ENCODE measurements at regions not wholly inside any gene's neighbourhood (a gene's known extent, or its start where the extent isn't known, plus 50 kb on each side); places are given as distances from the start of the nearest gene placed in this dataset.

DNA sequence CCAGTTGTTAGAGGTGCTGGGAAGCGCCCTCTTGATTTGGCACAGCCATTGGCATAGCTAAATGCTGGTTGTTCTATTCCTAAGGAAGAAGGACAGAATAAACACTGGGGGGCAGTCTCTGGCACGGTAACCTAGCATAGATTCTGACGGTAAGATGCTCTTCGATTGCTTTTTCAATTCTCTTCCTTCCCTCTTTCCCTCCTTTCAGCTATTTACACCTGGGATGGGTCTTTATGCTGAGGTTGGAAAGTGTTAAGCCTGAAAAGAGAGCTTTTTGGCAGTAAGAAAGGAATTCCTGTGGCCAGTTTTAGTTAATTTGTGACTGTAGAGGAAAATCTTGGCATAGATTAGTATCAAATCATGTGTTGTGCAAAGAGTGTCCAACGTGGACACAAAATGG lies 162.8 kb downstream of the SNAPC1 start:
- Histone ChIP-seq H3K4me3 (ENCODE audit: control insufficient read depth in 1 of 2, extremely low read depth in 1 of 2, low read length in 1 of 2) (no peak overlapping the region), H3K36me3 (ENCODE audit: control insufficient read depth in 2 of 2, extremely low read depth in 1 of 2, insufficient read depth in 1 of 2, low read length in 1 of 2) (no peaks in the 10 kb centered on the region), H3K27me3 (replicated peaks in 1 of 2; ENCODE audit: control insufficient read depth in 2 of 2, extremely low read depth in 1 of 2, insufficient read depth in 2 of 2, low read length in 1 of 2) (no peaks in the 10 kb centered on the region), H3K4me1 (ENCODE audit: control insufficient read depth in 1 of 2, extremely low read depth in 1 of 2, insufficient read depth in 2 of 2, low read length in 2 of 2) (no peaks in the 10 kb centered on the region), H3K9me3 (no peaks in the 10 kb centered on the region), H3K27ac (ENCODE audit: low read length) (no peak overlapping the region)
- CTCF ChIA-PET: interaction anchor here (0.5 to 4.0 kb wide), 9 partner anchors 31 to 207 kb away, joined by 3 to 43 read pairs (median 4); no protein-coding TSS in a partner anchor
- Mint-ChIP-seq H3K27me3 (peaks cover 15 to 40% of the 10 kb centered on the region in 2 donors), H3K9me3 (no peaks in the 10 kb centered on the region), H3K36me3 (no peaks in the 10 kb centered on the region), H3K4me3 (no peak overlapping the region), H3K27ac (no peak overlapping the region), H3K4me1 (no peaks in the 10 kb centered on the region)
- ATAC-seq (replicated peaks in 1 of 4): peak in 1 of 4 experiments; percentile 35
- POLR2A ChIA-PET: no interaction called here
- peak in 9 of 35 experiments; percentile 0 to 41 (median 3) for DNase-seq
- 100% methylated on average over 1 of the region's 5 CpGs for WGBS (ENCODE audit: insufficient coverage)

GRCh38 chr14:61925732-61926435 lies 163.7 kb downstream of the SNAPC1 start:
- no peak overlapping the region for H3K27ac ChIP-seq (ENCODE audit: low read length)
- Mint-ChIP-seq H3K4me1 (no peaks in the 10 kb centered on the region), H3K27ac (no peak overlapping the region), H3K9me3 (no peaks in the 10 kb centered on the region), H3K36me3 (no peaks in the 10 kb centered on the region), H3K27me3 (peaks cover 13 to 37% of the 10 kb centered on the region in 2 donors), H3K4me3 (no peak overlapping the region)
- ATAC-seq (replicated peaks in 1 of 4) (no peak), DNase-seq (no peak)
- 88% methylated on average over 1 of the region's 1 CpG for WGBS (ENCODE audit: insufficient coverage)
- no peaks in the 10 kb centered on the region for H3K27me3 ChIP-seq (replicated peaks in 1 of 2; ENCODE audit: control insufficient read depth in 2 of 2, extremely low read depth in 1 of 2, insufficient read depth in 2 of 2, low read length in 1 of 2)
- no peaks in the 10 kb centered on the region for H3K9me3 ChIP-seq
- no peaks in the 10 kb centered on the region for H3K4me1 ChIP-seq (ENCODE audit: control insufficient read depth in 1 of 2, extremely low read depth in 1 of 2, insufficient read depth in 2 of 2, low read length in 2 of 2)
- CTCF ChIA-PET: interaction anchor here (1.2 to 4.0 kb wide), 4 partner anchors 197 to 201 kb away, joined by 4 to 43 read pairs (median 16); no protein-coding TSS in a partner anchor
- POLR2A ChIA-PET: no interaction called here
- H3K4me3 ChIP-seq (ENCODE audit: control insufficient read depth in 1 of 2, extremely low read depth in 1 of 2, low read length in 1 of 2): no peak overlapping the region
- H3K36me3 ChIP-seq (ENCODE audit: control insufficient read depth in 2 of 2, extremely low read depth in 1 of 2, insufficient read depth in 1 of 2, low read length in 1 of 2): no peaks in the 10 kb centered on the region

DNA sequence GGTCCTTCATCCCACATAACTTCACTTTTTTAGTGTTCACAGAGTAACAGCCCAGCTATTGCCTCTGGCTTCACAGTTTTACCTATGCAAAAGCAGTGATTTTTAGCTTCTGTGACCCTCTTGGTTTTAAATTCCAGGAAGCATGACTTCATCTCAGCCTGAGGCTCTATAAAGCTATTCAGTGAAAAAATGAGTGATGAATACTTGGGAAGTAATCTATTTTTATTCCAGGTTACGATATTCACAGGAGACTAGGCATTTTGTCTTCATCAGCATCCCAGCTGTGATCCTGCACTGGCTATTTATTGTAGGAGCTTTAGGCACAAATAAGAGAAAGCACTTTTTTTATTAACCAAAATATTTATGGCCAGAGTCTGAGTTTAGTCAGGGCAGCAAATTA lies 164.8 kb downstream of the SNAPC1 start:
- peaks cover 12 to 37% of the 10 kb centered on the region in 2 donors for H3K27me3 Mint-ChIP-seq

DNA sequence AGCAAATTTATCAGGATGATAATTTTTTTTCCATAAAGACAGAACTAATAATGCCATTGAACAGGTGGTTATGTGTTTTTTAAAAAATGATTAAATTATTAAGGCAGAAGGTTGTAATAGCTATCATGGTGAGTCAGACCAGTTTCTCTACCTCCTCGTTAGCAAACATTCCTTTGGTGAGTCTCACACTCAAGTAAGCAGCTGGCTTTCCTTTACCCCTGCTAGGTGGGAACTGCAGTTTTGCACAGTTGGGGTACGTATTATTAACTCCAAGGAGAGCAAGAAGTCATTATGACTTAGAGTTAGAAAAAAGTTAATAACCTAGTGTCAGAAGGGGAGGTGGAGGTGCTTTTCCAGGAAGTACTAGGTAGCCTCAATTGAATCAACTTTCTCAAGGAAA lies 165.3 kb downstream of the SNAPC1 start:
- H3K4me3 ChIP-seq (ENCODE audit: control insufficient read depth in 1 of 2, extremely low read depth in 1 of 2, low read length in 1 of 2): no peak overlapping the region
- H3K9me3 Mint-ChIP-seq: no peaks in the 10 kb centered on the region
- no peak overlapping the region for H3K27ac ChIP-seq (ENCODE audit: low read length)
- H3K4me1 ChIP-seq (ENCODE audit: control insufficient read depth in 1 of 2, extremely low read depth in 1 of 2, insufficient read depth in 2 of 2, low read length in 2 of 2): no peaks in the 10 kb centered on the region
- peaks cover 11 to 38% of the 10 kb centered on the region in 2 donors for H3K27me3 Mint-ChIP-seq
- H3K36me3 ChIP-seq (ENCODE audit: control insufficient read depth in 2 of 2, extremely low read depth in 1 of 2, insufficient read depth in 1 of 2, low read length in 1 of 2): no peaks in the 10 kb centered on the region
- H3K9me3 ChIP-seq: no peaks in the 10 kb centered on the region
- no peaks in the 10 kb centered on the region for H3K4me1 Mint-ChIP-seq
- ATAC-seq (replicated peaks in 1 of 4) (no peak), DNase-seq (no peak)
- H3K4me3 Mint-ChIP-seq: no peak overlapping the region
- no peaks in the 10 kb centered on the region for H3K27me3 ChIP-seq (replicated peaks in 1 of 2; ENCODE audit: control insufficient read depth in 2 of 2, extremely low read depth in 1 of 2, insufficient read depth in 2 of 2, low read length in 1 of 2)
- no peak overlapping the region for H3K27ac Mint-ChIP-seq
- POLR2A ChIA-PET: no interaction called here
- no peaks in the 10 kb centered on the region for H3K36me3 Mint-ChIP-seq
- CTCF ChIA-PET: interaction anchor here (3.5 to 4.0 kb wide), 2 partner anchors 199 kb away, joined by 29 to 43 read pairs; no protein-coding TSS in a partner anchor
- WGBS (ENCODE audit: insufficient coverage): 50% methylated on average over 1 of the region's 2 CpGs

More for the DNA sequence above, 164.8 kb downstream of the SNAPC1 start:
- no peak overlapping the region for H3K4me3 Mint-ChIP-seq
- Histone ChIP-seq H3K27me3 (replicated peaks in 1 of 2; ENCODE audit: control insufficient read depth in 2 of 2, extremely low read depth in 1 of 2, insufficient read depth in 2 of 2, low read length in 1 of 2) (no peaks in the 10 kb centered on the region), H3K9me3 (no peaks in the 10 kb centered on the region), H3K4me1 (ENCODE audit: control insufficient read depth in 1 of 2, extremely low read depth in 1 of 2, insufficient read depth in 2 of 2, low read length in 2 of 2) (no peaks in the 10 kb centered on the region), H3K36me3 (ENCODE audit: control insufficient read depth in 2 of 2, extremely low read depth in 1 of 2, insufficient read depth in 1 of 2, low read length in 1 of 2) (no peaks in the 10 kb centered on the region), H3K27ac (ENCODE audit: low read length) (no peak overlapping the region), H3K4me3 (ENCODE audit: control insufficient read depth in 1 of 2, extremely low read depth in 1 of 2, low read length in 1 of 2) (no peak overlapping the region)
- H3K36me3 Mint-ChIP-seq: no peaks in the 10 kb centered on the region
- WGBS (ENCODE audit: insufficient coverage): no CpG with 5 or more reads among the region's 1 CpG
- H3K9me3 Mint-ChIP-seq: no peaks in the 10 kb centered on the region
- H3K27ac Mint-ChIP-seq: no peak overlapping the region
- ChIA-PET POLR2A (no interaction called here), CTCF (interaction anchor here (0.5 to 4.0 kb wide), 4 partner anchors 42 to 200 kb away, joined by 3 to 43 read pairs (median 16); no protein-coding TSS in a partner anchor)
- H3K4me1 Mint-ChIP-seq: no peaks in the 10 kb centered on the region
- no peak for DNase-seq
- no peak for ATAC-seq (replicated peaks in 1 of 4)

GRCh38 chr14:61928300-61928699 lies 166.1 kb downstream of the SNAPC1 start:
- ChIA-PET CTCF (interaction anchor here (0.7 to 4.0 kb wide), 2 partner anchors 198 kb away, joined by 3 to 43 read pairs; no protein-coding TSS in a partner anchor), POLR2A (no interaction called here)
- Histone ChIP-seq H3K4me3 (ENCODE audit: control insufficient read depth in 1 of 2, extremely low read depth in 1 of 2, low read length in 1 of 2) (no peak overlapping the region), H3K4me1 (ENCODE audit: control insufficient read depth in 1 of 2, extremely low read depth in 1 of 2, insufficient read depth in 2 of 2, low read length in 2 of 2) (no peaks in the 10 kb centered on the region), H3K9me3 (no peaks in the 10 kb centered on the region), H3K27ac (ENCODE audit: low read length) (no peak overlapping the region), H3K36me3 (ENCODE audit: control insufficient read depth in 2 of 2, extremely low read depth in 1 of 2, insufficient read depth in 1 of 2, low read length in 1 of 2) (no peaks in the 10 kb centered on the region), H3K27me3 (replicated peaks in 1 of 2; ENCODE audit: control insufficient read depth in 2 of 2, extremely low read depth in 1 of 2, insufficient read depth in 2 of 2, low read length in 1 of 2) (no peaks in the 10 kb centered on the region)
- H3K27ac Mint-ChIP-seq: no peak overlapping the region
- H3K9me3 Mint-ChIP-seq: no peaks in the 10 kb centered on the region
- no peaks in the 10 kb centered on the region for H3K36me3 Mint-ChIP-seq
- H3K27me3 Mint-ChIP-seq: peaks cover 16 to 46% of the 10 kb centered on the region in 2 donors
- H3K4me3 Mint-ChIP-seq: no peak overlapping the region
- H3K4me1 Mint-ChIP-seq: no peaks in the 10 kb centered on the region
- no peak for DNase-seq
- ATAC-seq (replicated peaks in 1 of 4): no peak

GRCh38 chr14:61928701-61929100 lies 166.5 kb downstream of the SNAPC1 start:
- no peaks in the 10 kb centered on the region for H3K36me3 Mint-ChIP-seq
- POLR2A ChIA-PET: no interaction called here
- H3K27me3 Mint-ChIP-seq: peaks cover 16 to 46% of the 10 kb centered on the region in 2 donors
- WGBS (ENCODE audit: insufficient coverage): 100% methylated on average over 1 of the region's 4 CpGs
- DNase-seq (no peak), ATAC-seq (replicated peaks in 1 of 4) (no peak)
- H3K36me3 ChIP-seq (ENCODE audit: control insufficient read depth in 2 of 2, extremely low read depth in 1 of 2, insufficient read depth in 1 of 2, low read length in 1 of 2): no peaks in the 10 kb centered on the region
- no peak overlapping the region for H3K4me3 Mint-ChIP-seq
- H3K4me1 ChIP-seq (ENCODE audit: control insufficient read depth in 1 of 2, extremely low read depth in 1 of 2, insufficient read depth in 2 of 2, low read length in 2 of 2): no peaks in the 10 kb centered on the region
- no peaks in the 10 kb centered on the region for H3K4me1 Mint-ChIP-seq
- H3K4me3 ChIP-seq (ENCODE audit: control insufficient read depth in 1 of 2, extremely low read depth in 1 of 2, low read length in 1 of 2): no peak overlapping the region
- H3K27me3 ChIP-seq (replicated peaks in 1 of 2; ENCODE audit: control insufficient read depth in 2 of 2, extremely low read depth in 1 of 2, insufficient read depth in 2 of 2, low read length in 1 of 2): no peaks in the 10 kb centered on the region
- no peaks in the 10 kb centered on the region for H3K9me3 Mint-ChIP-seq
- H3K27ac ChIP-seq (ENCODE audit: low read length): no peak overlapping the region
- no peak overlapping the region for H3K27ac Mint-ChIP-seq
- CTCF ChIA-PET: interaction anchor here in 1 of 2 donors (0.7 kb wide), 1 partner anchor 198 kb away, joined by 3 read pairs; no protein-coding TSS in a partner anchor
- H3K9me3 ChIP-seq: no peaks in the 10 kb centered on the region
